Mesenchymal stem cell (in vitro differentiated cells and primary cell): ENCODE measurements at regions not wholly inside any gene's neighbourhood (a gene's known extent, or its start where the extent isn't known, plus 50 kb on each side); places are given as distances from the start of the nearest gene placed in this dataset.

ENCODE experiments used
- DNase-seq: peaks from one replicate; pipeline ENCODE4 v3.0.0-alpha.2; 2013
- H2AFZ ChIP-seq: one replicate; pipeline ENCODE4 v1.6.1; 2013; ENCODE audit warnings: low read depth, mild to moderate bottlenecking, control low read depth, inconsistent platforms, low read length, moderate library complexity
- H2AK5ac ChIP-seq: 2 replicates; pipeline ENCODE4 v1.6.1; 2013; ENCODE audit warnings: low read length, moderate library complexity, mild to moderate bottlenecking, inconsistent platforms; ENCODE audit not compliant: severe bottlenecking
- H2BK120ac ChIP-seq: one replicate; pipeline ENCODE4 v1.6.1; 2013; ENCODE audit warnings: low read depth, mild to moderate bottlenecking, inconsistent platforms, low read length, moderate library complexity
- H2BK12ac ChIP-seq, 2 experiments: one replicate each; pipeline ENCODE4 v1.6.1; 2013; ENCODE audit warnings: inconsistent platforms in 2 of 2, low read length in 2 of 2, mild to moderate bottlenecking in 2 of 2, moderate library complexity in 2 of 2, control low read depth in 1 of 2
- H2BK15ac ChIP-seq: one replicate; pipeline ENCODE4 v1.6.1; 2013; ENCODE audit warnings: mild to moderate bottlenecking, low read depth, inconsistent platforms; ENCODE audit not compliant: poor library complexity, severe bottlenecking
- H2BK5ac ChIP-seq: 2 replicates; pipeline ENCODE4 v1.6.1; 2013; ENCODE audit warnings: low read depth, mild to moderate bottlenecking, low read length, control low read depth, inconsistent platforms; ENCODE audit not compliant: poor library complexity, severe bottlenecking
- H3K14ac ChIP-seq, 2 experiments: one replicate each; pipeline ENCODE4 v1.6.1; 2013; ENCODE audit warnings: inconsistent platforms in 2 of 2, low read length in 2 of 2, control low read depth in 1 of 2, mild to moderate bottlenecking in 1 of 2, moderate library complexity in 1 of 2
- H3K18ac ChIP-seq, 2 experiments: one replicate each; pipeline ENCODE4 v1.6.1; 2013; ENCODE audit warnings: inconsistent platforms in 2 of 2, low read length in 2 of 2, control low read depth in 1 of 2, low read depth in 1 of 2, mild to moderate bottlenecking in 1 of 2
- H3K23ac ChIP-seq, 2 experiments: one replicate each; pipeline ENCODE4 v1.6.1; 2013; ENCODE audit warnings: inconsistent platforms in 2 of 2, low read length in 2 of 2, mild to moderate bottlenecking in 2 of 2, moderate library complexity in 2 of 2, control low read depth in 1 of 2
- H3K27ac ChIP-seq: 2 replicates; pipeline ENCODE4 v1.5.1; 2013; ENCODE audit warnings: mild to moderate bottlenecking, moderate library complexity, low read length, control low read depth, inconsistent platforms; ENCODE audit not compliant: poor library complexity, severe bottlenecking
- H3K27me3 ChIP-seq, 2 experiments: 2 replicates each; pipeline versions ENCODE4 v1.6.1 to v1.7.0; 2013; ENCODE audit warnings: low read length in 2 of 2, mild to moderate bottlenecking in 2 of 2, moderate library complexity in 2 of 2, control low read depth in 1 of 2, inconsistent platforms in 1 of 2; ENCODE audit not compliant: control insufficient read depth in 1 of 2, insufficient read depth in 1 of 2
- H3K36me3 ChIP-seq, 2 experiments: 2 replicates each; pipeline versions ENCODE4 v1.6.1 to v1.7.0; 2013; ENCODE audit warnings: low read length in 2 of 2, control low read depth in 1 of 2, inconsistent platforms in 1 of 2, low read depth in 1 of 2, mild to moderate bottlenecking in 1 of 2; ENCODE audit not compliant: insufficient read depth in 2 of 2, control insufficient read depth in 1 of 2
- H3K4ac ChIP-seq, 2 experiments: one replicate each; pipeline ENCODE4 v1.6.1; 2013; ENCODE audit warnings: inconsistent platforms in 2 of 2, low read length in 2 of 2, mild to moderate bottlenecking in 2 of 2, moderate library complexity in 2 of 2, control low read depth in 1 of 2, low read depth in 1 of 2
- H3K4me1 ChIP-seq: 2 replicates; pipeline ENCODE4 v1.6.1; 2013; ENCODE audit warnings: low read depth, low read length, control low read depth; ENCODE audit not compliant: control insufficient read depth, insufficient read depth
- H3K4me2 ChIP-seq: 2 replicates; pipeline ENCODE4 v1.6.1; 2013; ENCODE audit warnings: low read length, mild to moderate bottlenecking, inconsistent platforms; ENCODE audit not compliant: poor library complexity, severe bottlenecking
- H3K4me3 ChIP-seq, 2 experiments: 2 replicates each; pipeline versions ENCODE4 v1.5.1 to v1.7.0; 2013; ENCODE audit warnings: low read length in 2 of 2, mild to moderate bottlenecking in 2 of 2, control low read depth in 1 of 2, low read depth in 1 of 2; ENCODE audit not compliant: insufficient read depth in 1 of 2
- H3K79me1 ChIP-seq: replicated peaks from 2 replicates; pipeline ENCODE4 v1.6.1; 2013; ENCODE audit warnings: mild to moderate bottlenecking, control low read depth, low read length, inconsistent platforms; ENCODE audit not compliant: poor library complexity, severe bottlenecking
- H3K9ac ChIP-seq: 2 replicates; pipeline ENCODE4 v1.7.0; 2013; ENCODE audit warnings: mild to moderate bottlenecking, low read length, moderate library complexity
- H3K9me3 ChIP-seq: 2 replicates; pipeline ENCODE4 v1.7.0; 2013; ENCODE audit warnings: mild to moderate bottlenecking, low read length; ENCODE audit not compliant: control insufficient read depth
- H4K8ac ChIP-seq: one replicate; pipeline ENCODE4 v1.6.1; 2013; ENCODE audit warnings: inconsistent platforms, mild to moderate bottlenecking, low read length, moderate library complexity
- H4K91ac ChIP-seq: one replicate; pipeline ENCODE4 v1.6.1; 2013; ENCODE audit warnings: mild to moderate bottlenecking, low read length, inconsistent platforms
- WGBS: methylation state at CpG from one replicate; pipeline ENCODE4 v1.1.7; 2013; ENCODE audit warnings: mixed read lengths; 5-methylcytosine and 5-hydroxymethylcytosine counted together

GRCh38 chr12:114780746-114781399 lies 96.9 kb upstream of the TBX3 start:
- WGBS = 86% methylated on average over 5 of the region's 5 CpGs
- no peak overlapping the region for H2BK120ac ChIP-seq
- DNase-seq = no peak
- peak overlapping the region in 1 of 2 experiments; percentile 45 for H2BK12ac ChIP-seq
- no peak overlapping the region for H3K9ac ChIP-seq
- H3K27ac ChIP-seq = no peak overlapping the region
- H3K18ac ChIP-seq = no peak overlapping the region
- H2BK5ac ChIP-seq = no peak overlapping the region
- no peak overlapping the region for H4K91ac ChIP-seq
- no peak overlapping the region for H3K4me3 ChIP-seq
- no peaks in the 10 kb centered on the region for H3K36me3 ChIP-seq
- no peak overlapping the region for H2BK15ac ChIP-seq
- no peak overlapping the region for H4K8ac ChIP-seq
- H3K9me3 ChIP-seq = no peaks in the 10 kb centered on the region
- H3K27me3 ChIP-seq = no peaks in the 10 kb centered on the region
- H2AFZ ChIP-seq = peak overlapping the region; percentile 57
- peak overlapping the region in 1 of 2 experiments; percentile 63 for H3K4ac ChIP-seq
- no peak overlapping the region for H3K14ac ChIP-seq
- no peaks in the 10 kb centered on the region for H3K4me1 ChIP-seq
- no peak overlapping the region for H3K4me2 ChIP-seq
- H2AK5ac ChIP-seq = no peak overlapping the region
- no peaks in the 10 kb centered on the region for H3K79me1 ChIP-seq
- no peak overlapping the region for H3K23ac ChIP-seq

- H4K8ac ChIP-seq = no peak overlapping the region
- H3K36me3 ChIP-seq = no peaks in the 10 kb centered on the region
- H3K23ac ChIP-seq = no peak overlapping the region
- no peaks in the 10 kb centered on the region for H3K9me3 ChIP-seq
- no peak overlapping the region for H2AFZ ChIP-seq
- no peak overlapping the region for H3K14ac ChIP-seq
- H3K27ac ChIP-seq = no peak overlapping the region
- no peak for DNase-seq
- no peak overlapping the region for H2BK120ac ChIP-seq
- H2AK5ac ChIP-seq = no peak overlapping the region
- H3K4me2 ChIP-seq = no peak overlapping the region
- no peaks in the 10 kb centered on the region for H3K27me3 ChIP-seq
- no peak overlapping the region for H4K91ac ChIP-seq
- H2BK15ac ChIP-seq = no peak overlapping the region
- no peaks in the 10 kb centered on the region for H3K79me1 ChIP-seq
- no peaks in the 10 kb centered on the region for H3K4me1 ChIP-seq
- H3K9ac ChIP-seq = no peak overlapping the region
- H3K18ac ChIP-seq = no peak overlapping the region
- H2BK5ac ChIP-seq = no peak overlapping the region
- no peak overlapping the region for H3K4me3 ChIP-seq
- H2BK12ac ChIP-seq = peak overlapping the region in 1 of 2 experiments; percentile 37
- no peak overlapping the region for H3K4ac ChIP-seq
These were observed 95.7 kb upstream of the TBX3 start for GRCh38 chr12:114779647-114780046.

GRCh38 chr12:114779186-114779585 lies 95.2 kb upstream of the TBX3 start:
- Histone ChIP-seq H3K27me3 (no peaks in the 10 kb centered on the region), H3K36me3 (no peaks in the 10 kb centered on the region), H3K9ac (no peak overlapping the region), H3K4ac (no peak overlapping the region), H4K91ac (no peak overlapping the region), H4K8ac (no peak overlapping the region), H3K79me1 (no peaks in the 10 kb centered on the region), H2BK12ac (peak overlapping the region in 1 of 2 experiments; percentile 37), H2AFZ (no peak overlapping the region), H3K14ac (no peak overlapping the region), H3K4me1 (no peaks in the 10 kb centered on the region), H3K23ac (no peak overlapping the region), H2BK5ac (no peak overlapping the region), H2AK5ac (no peak overlapping the region), H3K4me2 (no peak overlapping the region), H3K4me3 (no peak overlapping the region), H3K27ac (no peak overlapping the region), H2BK120ac (no peak overlapping the region), H2BK15ac (no peak overlapping the region), H3K18ac (no peak overlapping the region), H3K9me3 (no peaks in the 10 kb centered on the region)
- DNase-seq = no peak
- WGBS = 90% methylated on average over 3 of the region's 3 CpGs

- Histone ChIP-seq H3K9me3 (no peaks in the 10 kb centered on the region), H3K23ac (no peak overlapping the region), H2BK120ac (no peak overlapping the region), H3K27ac (no peak overlapping the region), H3K79me1 (no peaks in the 10 kb centered on the region), H2AK5ac (no peak overlapping the region), H3K4me2 (no peak overlapping the region), H2BK5ac (no peak overlapping the region), H4K8ac (no peak overlapping the region), H2BK15ac (no peak overlapping the region), H3K36me3 (no peaks in the 10 kb centered on the region), H3K18ac (no peak overlapping the region), H3K4ac (no peak overlapping the region), H3K27me3 (no peaks in the 10 kb centered on the region), H2AFZ (no peak overlapping the region), H2BK12ac (no peak overlapping the region), H3K9ac (no peak overlapping the region), H3K4me3 (no peak overlapping the region), H3K14ac (no peak overlapping the region), H4K91ac (no peak overlapping the region), H3K4me1 (no peaks in the 10 kb centered on the region)
- DNase-seq = no peak
- 74% methylated on average over 11 of the region's 15 CpGs for WGBS
These were observed 92.9 kb upstream of the TBX3 start for GRCh38 chr12:114776731-114777442.
